Putamen (tissue), 1 donor: ENCODE measurements at regions not wholly inside any gene's neighbourhood (a gene's known extent, or its start where the extent isn't known, plus 50 kb on each side); places are given as distances from the start of the nearest gene placed in this dataset.
"Not testable (repeated sequence)": the region's sequence is repeated elsewhere in the genome, so short reads cannot be mapped to it uniquely, and the experiment has no call there.

ENCODE experiments used
- DNase-seq: peaks from one replicate; pipeline ENCODE4 v3.0.0-alpha.2; 2016; ENCODE audit warnings: low spot score

DNA sequence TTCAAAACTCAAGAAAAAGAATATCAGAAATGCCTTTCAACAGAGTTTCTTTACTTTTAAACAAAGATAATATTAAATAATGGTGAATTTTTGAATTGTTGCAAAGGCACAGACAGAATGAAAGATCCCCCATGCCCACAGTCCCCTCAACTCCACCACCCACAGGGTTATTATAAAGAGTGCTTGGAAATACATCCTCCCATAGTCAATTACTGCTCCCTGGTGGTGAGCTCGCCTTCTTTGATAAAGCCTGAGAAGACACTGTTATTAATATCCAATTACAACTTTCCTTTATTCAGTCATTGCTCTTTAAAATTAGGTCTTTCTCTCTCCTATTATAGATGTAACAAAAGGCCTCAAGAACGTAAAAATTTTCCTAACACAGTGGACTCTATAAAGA is 490.2 kb upstream of the RORB start:
- no peak for DNase-seq

DNA sequence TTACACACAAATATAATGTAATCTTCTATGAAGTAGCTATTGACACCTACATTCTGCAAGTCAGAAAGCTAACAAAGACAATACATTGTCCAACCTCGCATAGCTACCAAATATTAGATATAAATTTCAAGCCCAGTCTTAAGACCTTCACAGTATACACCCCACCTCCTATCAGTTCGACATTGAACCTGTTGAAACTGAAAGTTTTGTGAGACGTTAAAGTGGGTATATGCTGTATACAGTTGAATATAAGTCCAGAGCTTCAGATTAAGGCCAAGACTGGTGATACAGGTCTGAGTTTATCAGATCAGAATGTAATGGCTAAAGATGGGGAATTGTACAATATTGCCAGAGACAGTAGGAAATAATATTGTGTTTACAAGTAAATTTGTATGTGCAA is 489.3 kb upstream of the RORB start:
- no peak for DNase-seq

DNA sequence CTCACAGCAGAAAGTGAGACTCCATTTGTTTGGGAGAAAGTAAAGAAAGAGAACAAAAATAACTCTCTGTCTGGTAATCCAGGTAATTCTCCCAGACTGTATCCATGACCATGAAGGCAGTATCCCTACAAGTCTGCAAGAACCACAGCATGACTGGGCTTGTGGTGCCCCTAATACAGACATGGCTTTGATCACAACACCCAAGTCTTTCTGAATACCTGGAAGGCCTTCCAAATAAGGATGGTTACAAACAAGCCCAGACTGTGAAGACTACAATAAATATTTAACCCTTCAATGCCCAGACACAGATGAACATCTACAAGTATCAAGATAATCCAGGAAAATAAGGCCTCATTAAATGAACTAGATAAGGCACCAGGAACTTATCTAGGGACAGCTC is 481.1 kb upstream of the RORB start:
- DNase-seq: no peak

DNA sequence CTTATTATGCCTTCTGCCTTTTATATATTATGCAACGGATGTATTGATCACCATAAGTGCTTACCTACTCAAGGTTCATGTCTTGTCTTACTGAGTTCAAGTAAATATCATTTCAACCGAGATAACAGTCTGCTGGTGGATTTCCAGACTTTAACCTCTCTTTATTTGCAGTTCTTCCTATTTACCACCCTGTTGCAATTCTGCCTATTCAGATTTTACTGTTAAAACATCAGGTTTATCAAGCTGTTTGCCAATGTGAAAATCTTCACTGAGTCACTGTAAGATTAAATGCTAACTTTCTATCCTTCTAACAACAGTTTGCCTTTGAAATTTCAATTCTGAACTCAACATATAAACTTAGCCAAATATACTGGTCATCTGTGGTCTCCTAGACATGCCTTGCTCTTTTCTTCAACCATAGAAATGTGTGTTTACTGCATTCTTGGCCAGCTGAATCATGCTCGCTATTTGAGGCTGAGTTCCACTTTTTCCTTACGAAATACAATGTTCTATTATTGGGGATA is 471.7 kb upstream of the RORB start:
- no peak for DNase-seq

DNA sequence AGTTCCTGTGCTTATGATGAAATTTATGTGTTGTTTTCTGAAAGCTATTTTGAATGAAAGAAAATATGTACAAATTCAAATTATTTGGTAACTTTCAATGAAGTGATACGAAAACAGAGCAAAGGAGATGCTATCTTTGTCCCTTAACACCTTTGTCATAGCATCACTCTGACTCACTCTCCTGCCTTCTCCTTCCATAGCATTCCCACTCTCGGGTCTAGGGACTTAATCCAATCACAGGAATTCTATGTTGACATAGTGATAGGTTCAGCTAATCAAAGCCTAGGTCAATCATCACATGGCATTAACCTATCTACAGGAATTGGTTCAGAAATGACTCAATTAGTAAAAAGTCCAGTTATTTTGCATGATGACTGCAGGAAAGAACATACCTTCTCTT is 464.7 kb upstream of the RORB start:
- DNase-seq: no peak

DNA sequence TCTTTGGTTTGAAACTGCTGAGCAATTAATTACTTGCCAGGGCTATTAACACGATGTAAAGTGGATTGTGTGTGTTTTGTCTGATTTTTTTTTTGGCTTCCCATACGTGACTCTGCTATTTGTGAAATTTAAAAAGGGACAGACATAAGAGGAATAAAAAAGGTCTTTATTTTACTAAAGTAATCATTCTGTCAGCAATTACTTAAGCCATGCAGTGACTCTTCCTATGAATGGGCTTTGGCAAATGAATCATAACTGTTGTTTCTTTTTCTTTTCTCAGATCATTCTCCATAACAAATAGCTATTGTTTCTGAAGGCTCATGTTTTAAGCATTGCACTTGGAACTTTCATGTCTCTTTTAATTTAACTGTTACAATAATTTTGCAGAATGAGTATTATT is 461.3 kb upstream of the RORB start:
- peak; percentile 27 for DNase-seq

DNA sequence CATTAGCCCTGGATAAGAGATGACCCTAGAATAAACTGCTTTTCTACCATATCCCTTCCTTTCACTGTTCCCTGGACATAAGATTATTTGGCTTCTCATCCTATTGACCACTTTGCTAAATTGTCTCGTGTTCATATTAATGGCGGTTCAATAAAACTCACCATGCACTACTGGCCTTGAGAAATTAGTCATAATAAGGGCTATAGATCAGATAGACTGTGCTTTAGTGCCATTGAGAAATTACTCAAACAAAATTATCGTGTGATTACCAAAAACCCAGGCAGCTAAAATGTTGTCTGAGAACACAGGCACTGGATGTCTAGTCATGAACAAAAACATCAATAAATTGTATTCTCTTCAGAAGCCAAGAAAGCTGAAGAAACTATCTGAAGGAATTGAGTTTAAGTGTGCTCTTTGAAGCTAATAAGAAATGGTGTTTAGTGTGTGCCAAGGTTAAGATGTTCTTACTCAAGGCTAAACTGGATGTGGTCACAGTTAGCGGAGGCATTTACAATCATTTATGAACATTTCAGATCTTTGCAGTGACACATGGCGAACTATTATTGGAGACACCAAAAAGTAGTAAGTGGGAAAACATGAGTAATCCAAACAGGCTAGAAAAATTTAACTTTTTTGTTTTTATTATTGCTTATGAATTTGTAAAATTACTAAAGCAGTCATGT is 460.4 kb upstream of the RORB start:
- DNase-seq: no peak

DNA sequence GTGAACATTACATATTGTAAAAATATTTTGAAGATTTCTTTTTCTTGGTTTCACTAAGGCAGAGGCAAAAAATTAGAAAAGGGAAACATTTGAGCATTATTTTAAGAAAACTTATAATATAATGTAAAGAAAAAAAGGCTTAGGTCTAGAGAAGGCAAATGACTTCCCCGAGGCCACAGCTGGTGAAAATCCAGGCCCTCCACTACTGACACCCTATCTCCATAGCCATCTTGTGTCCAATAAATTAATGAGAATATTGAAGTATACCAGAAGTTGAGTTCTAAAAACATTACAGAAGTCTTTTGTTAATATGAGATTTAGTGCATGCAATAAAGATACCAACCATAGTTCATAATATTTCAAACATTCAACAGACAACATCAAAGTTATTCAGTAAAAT is 459.9 kb upstream of the RORB start:
- no peak for DNase-seq

DNA sequence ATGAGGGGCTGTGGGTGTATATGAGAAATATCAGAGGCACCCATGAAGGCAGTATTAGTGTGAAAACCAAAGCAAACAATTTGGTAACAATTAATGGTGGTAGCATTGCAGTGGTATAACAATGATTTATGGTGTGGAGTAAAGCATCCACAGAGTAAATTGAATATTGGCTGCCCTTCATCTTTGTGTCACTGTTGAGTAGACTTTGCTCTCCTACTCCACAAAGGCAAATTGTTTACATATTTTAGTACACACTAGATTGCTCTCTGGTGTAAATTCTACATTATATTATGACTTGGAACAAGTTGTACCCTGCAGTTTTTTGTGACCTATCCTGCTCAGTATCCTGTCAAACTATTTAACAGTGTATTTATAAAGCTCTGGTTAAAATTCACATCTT is 455.5 kb upstream of the RORB start:
- DNase-seq: no peak

DNA sequence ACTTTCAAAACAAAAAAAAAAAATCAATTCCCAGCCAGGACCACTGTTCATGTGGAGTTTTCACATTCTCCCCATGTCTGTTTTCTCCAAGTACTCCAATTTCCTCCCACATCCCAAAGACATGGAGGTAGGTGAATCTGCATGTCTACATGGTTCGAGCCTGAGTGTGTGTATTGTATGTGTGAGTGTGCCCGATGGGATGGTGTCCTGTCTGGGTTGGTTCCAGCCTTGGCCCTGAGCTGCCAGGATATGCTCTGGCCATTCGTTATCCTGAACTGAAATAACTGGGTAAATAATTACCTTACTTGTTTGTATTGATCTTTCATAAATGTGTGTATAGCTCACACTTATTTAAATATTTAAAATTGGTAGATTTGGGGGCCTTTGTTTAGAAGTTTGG is 452.3 kb upstream of the RORB start:
- DNase-seq: no peak

DNA sequence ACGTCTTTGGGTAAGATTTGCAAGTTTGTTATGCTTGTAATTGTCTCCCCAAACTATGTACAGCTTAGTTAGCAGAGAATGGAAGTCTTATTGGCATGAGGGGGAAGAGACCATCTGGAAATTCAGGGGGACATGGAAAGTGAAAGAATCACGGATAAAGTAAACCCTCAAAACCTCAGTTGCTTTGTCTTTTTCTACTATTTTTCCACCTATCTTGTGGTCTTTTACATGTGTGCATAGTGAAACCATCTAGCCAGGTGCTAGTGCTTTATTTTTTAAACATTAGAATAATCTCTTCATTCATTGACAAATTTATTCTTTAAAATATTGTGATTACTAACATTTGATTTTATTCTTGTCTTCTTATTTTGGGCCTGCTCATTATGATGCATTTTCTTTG is 441.1 kb upstream of the RORB start:
- DNase-seq: no peak

DNA sequence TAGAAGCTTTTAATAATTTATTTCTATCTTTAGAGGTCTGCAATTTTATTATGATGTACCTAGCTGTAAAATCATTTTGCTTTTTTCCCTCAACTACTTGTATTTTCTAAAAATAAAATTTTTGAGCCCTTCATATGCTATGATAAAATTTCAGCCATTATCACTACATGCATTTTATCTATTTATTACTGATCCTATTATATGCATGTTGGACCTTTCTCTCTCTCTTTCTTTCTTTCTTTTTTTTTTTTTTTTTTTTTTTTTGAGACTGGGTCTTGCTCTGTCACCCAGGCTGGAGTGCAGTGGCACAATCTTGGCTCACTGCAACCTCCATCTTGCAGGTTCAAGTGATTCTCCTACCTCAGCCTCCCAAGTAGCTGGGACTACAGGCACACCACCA is 440.1 kb upstream of the RORB start:
- not testable (repeated sequence) for DNase-seq

DNA sequence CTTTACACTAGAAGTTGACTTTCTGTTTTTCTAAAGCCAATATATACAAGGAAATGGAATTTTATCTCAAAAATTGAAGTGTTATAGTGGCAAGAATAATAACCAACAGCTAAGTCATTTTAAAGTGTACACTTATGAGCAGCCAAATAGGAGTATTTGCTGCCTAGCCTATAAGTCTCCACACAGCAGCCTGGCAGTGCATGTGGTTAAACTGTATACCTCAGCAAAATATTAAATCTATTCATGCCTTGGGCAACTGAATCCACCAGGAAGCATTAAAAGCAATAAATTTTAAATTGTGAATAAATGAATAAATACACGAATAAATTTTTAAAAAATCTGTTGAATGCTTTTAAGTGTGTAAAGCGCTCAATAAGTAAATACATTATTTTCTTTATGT is 432.4 kb upstream of the RORB start:
- DNase-seq: no peak

DNA sequence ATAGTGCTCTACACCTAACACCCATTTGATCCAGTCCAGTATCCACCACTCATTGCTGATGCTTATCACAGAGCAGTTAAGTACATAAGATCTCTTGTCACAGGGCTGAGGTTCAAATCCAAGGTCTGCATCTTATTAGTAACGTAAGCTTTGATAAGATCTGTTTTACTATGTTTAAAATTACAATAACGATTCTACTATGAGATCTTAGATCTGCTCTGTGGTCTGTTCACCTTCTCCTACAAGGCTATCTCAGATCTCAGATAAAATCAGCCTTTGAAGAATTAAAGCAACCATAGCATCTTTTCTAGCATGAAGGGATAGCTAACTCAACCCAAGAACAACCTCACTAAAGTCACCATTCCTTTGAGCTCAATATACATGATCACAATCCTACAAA is 431.0 kb upstream of the RORB start:
- no peak for DNase-seq

DNA sequence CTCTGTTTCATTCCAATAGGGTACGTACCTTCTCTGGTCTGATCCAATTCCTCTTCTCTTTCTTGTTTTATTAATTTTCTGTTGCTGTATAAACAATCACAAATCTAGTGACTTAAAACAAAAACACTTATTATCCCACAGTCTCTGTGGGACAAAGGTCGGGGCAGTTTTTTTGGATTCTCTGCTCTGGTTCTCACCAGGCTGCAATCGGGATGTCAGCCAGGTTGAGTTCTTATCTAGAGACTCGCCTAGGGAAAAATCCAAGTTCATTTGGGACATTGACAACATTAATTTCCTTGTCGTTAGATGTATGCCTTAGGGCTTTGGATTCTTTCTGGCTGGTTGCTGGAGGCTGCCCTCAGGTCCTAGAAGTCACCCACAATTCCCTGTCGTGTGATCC is 430.5 kb upstream of the RORB start:
- no peak for DNase-seq

DNA sequence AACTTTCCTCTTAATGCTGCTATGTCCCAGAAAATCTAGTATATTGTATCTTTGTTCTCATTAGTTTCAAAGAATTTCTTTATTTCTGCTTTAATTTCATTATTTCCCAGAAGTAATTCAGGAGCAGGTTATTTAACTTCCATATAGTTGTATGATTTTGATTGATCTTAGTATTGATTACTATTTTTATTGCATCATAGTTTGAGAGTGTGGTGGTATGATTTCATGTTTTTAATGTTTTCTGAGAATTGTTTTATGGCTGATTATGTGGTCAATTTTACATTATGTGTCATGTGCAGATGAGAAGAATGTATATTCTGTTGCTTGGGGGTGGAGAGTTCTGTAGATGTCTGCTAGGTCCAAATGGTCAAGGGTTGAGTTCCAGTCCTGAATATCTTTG is 425.6 kb upstream of the RORB start:
- DNase-seq: no peak

DNA sequence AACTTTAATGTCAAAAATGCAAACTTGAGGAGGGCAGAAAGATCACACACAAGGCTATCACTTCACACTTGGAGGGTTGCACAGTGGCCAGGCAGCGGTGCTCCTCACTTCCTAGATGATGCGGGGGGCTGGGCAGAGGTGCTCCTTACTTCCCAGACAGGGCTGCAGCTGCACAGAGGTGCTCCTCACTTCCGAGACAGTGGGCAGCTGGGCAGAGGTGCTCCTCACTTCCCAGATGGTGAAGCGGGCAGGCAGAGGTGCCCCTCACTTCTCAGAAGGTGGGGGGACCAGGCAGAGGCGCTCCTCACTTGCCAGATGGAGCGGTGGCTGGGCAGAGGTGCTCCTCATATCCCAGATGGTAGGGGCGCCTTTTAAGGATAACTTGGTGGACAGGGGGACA is 423.2 kb upstream of the RORB start:
- no peak for DNase-seq

DNA sequence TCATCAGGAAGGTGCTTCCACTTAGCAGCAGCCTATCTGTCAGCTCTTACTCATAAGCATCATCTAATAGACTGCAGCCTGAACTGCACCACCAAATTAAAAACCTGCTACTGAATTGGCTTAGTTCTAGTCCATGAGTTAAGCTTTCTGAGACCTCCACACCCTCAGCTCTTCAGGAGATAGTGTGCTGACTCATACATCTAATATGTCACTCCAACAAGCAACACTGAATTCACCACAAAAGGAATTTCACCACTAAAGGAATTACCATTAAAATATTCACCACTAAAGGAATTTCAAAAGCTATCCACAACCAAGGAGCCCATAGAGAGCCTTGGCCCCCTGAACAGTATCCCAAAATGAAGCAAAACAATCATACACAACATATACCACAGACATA is 418.5 kb upstream of the RORB start:
- DNase-seq: no peak

DNA sequence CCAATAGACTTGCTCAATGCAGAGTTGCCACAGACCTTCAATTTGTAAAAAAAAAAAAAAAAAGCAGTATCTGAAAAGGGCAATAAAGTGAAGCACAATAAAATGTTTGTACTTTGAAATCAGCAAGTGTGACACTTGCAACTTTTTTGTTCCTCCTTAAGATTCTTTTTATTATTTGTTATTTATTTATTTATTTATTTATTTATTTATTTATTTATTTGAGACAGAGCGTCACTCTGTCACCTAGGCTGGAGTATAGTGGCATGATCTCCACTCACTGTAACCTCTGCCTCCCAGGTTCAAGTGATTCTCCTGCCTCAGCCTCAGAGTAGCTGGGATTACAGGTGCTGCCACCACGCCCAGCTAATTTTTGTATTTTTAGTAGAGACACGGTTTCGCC is 416.5 kb upstream of the RORB start:
- not testable (repeated sequence) for DNase-seq

DNA sequence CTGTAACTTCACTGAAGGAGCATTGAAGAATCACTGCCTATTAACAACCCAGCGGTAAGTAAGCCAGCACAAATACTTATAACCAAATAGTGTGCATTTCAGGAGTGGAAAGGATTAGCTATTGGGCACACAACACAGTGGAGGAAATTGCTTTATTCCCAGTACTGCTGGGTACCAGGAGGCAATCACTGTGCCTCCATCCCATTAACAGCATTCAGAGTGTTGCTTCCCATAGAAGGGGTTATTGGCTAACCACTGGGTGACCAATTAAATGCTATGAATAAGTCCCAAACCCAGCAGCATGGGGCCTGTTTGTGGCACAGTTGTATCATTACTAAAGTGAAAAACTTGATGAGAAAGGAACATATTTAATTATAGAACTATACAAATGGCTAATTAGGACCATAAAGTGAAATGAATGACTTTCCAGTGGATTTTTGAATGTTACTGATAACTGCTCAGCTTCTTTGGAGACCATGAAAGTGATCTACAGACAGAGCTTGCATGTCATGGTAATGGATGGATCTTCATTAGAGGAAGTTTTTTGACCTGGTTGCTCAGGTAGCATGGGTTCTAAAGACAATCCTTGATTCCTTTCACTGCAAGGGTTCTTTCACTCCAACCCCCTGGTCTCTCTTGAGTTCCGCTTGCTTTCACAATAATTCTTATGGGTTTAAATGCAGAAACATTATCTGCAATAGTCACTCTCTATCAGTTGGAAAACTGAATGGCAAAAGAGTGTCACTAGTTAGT is 413.3 kb upstream of the RORB start:
- DNase-seq: no peak

DNA sequence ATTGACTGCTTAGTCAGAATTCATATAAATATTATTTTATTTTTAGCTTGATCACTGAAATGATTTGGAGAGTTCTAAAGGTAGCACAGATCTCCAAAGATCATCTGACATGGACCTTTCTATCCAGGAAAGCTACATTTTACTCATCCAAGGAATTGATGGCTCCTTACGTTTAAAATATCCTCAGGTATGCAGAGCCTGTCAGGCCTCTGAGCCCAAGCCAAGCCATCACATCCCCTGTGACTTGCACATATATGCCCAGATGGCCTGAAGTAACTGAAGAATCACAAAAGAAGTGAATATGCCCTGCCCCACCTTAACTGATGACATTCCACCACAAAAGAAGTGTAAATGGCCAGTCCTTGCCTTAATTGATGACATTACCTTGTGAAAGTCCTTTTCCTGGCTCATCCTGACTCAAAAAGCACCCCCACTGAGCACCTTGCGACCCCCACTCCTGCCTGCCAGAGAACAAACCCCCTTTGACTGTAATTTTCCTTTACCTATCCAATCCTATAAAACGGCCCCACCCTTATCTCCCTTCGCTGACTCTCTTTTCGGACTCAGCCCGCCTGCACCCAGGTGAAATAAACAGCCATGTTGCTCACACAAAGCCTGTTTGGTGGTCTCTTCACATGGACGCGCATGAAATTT is 411.6 kb upstream of the RORB start:
- DNase-seq: not testable (repeated sequence)

DNA sequence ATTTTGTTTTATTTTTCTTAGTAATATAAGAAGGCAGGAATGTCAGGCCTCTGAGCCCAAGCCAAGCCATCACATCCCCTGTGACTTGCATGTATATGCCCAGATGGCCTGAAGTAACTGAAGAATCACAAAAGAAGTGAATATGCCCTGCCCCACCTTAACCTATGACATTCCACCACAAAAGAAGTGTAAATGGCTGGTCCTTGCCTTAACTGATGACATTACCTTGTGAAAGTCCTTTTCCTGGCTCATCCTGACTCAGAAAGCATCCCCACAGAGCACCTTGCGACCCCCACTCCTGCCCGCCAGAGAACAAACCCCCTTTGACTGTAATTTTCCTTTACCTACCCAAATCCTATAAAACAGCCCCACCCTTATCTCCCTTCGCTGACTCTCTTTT is 406.2 kb upstream of the RORB start:
- not testable (repeated sequence) for DNase-seq

DNA sequence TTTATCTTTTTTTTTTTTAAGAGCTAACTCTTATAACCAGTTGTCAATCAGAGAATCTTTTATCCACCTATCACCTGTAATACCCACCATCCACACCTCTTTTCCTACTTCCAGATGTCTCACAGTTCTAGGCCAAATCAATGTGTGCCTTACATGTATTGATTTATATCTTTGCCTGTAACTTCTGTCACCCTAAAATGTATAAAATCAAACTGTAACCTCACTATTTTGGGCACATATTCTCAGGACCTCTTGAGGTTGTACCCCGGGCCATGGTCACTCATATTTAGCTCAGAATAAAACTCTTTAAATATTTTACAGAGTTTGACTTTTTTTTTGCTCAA is 404.7 kb upstream of the RORB start:
- DNase-seq: no peak
